Adrenal gland (tissue), 9 donors: ENCODE measurements at regions not wholly inside any gene's neighbourhood (a gene's known extent, or its start where the extent isn't known, plus 50 kb on each side); places are given as distances from the start of the nearest gene placed in this dataset.

Source experiments
- DNase-seq, 7 donors: peaks; one replicate each; pipeline ENCODE4 v3.0.0-alpha.2; 2019 to 2020
- H3K27ac ChIP-seq, 5 donors: fragments of 200-600 bp; sonication (generic) in 4 of 5; 1 replicate in 3 of 5; 2 replicates in 2 of 5; pipeline versions ENCODE4 v1.5.1 to v1.8.0; 2016 to 2020; ENCODE audit warnings: mild to moderate bottlenecking in 1 of 5
- H3K27me3 ChIP-seq: fragments of 200-600 bp; 2 replicates; pipeline ENCODE4 v1.8.0; 2021
- H3K36me3 ChIP-seq, 2 donors: fragments of 200-600 bp; replicated peaks in 1 of 2; 1 replicate in 1 of 2; 2 replicates in 1 of 2; pipeline versions ENCODE4 v1.5.1 to v1.8.0; 2018 to 2022
- H3K4me1 ChIP-seq, 2 donors: fragments of 200-600 bp; replicated peaks in 1 of 2; 1 replicate in 1 of 2; 2 replicates in 1 of 2; pipeline versions ENCODE4 v1.5.1 to v1.8.0; 2018 to 2021
- H3K4me3 ChIP-seq, 4 donors: fragments of 200-600 bp; sonication (generic) in 3 of 4; one replicate each; pipeline ENCODE4 v1.5.1; 2016 to 2018
- H3K9me3 ChIP-seq, 3 donors: fragments of 200-600 bp; sonication (generic) in 1 of 3; replicated peaks in 1 of 3; 1 replicate in 2 of 3; 2 replicates in 1 of 3; pipeline versions ENCODE4 v1.5.1 to v1.8.0; 2016 to 2021
- CTCF ChIP-seq, 6 experiments: fragments of 450-650 bp in 4 of 6; fragments of 200-600 bp in 2 of 6; sonication (generic) in 1 of 6; IDR thresholded peaks; 1 replicate in 5 of 6; 2 replicates in 1 of 6; pipeline versions ENCODE4 v1.5.1 to v1.8.0; 2016 to 2021; ENCODE audit warnings: antibody characterized with exemption in 6 of 6, mild to moderate bottlenecking in 2 of 6, moderate library complexity in 1 of 6
- POLR2A ChIP-seq, 2 donors: fragments of 450-650 bp; IDR thresholded peaks; one replicate each; pipeline ENCODE4 v1.6.1; 2017; ENCODE audit warnings: antibody characterized with exemption in 2 of 2, mild to moderate bottlenecking in 2 of 2, moderate library complexity in 1 of 2
- WGBS, 4 donors: extraction: QIAGEN DNeasy Blood & Tissue Kit in 2 of 4; methylation state at CpG; one replicate each; pipeline versions ENCODE4 v1.1.5 to v1.1.7; 2013 to 2017; 5-methylcytosine and 5-hydroxymethylcytosine counted together
- intact Hi-C, 2 donors: fragments of 100-400 bp; cut with DNase I; formaldehyde crosslinking; loops; one replicate each; pipeline versions ENCODE4 v1.14.1 to v1.15.0; 2022 to 2023
- donor health status: healthy with polysubstance abuse.
- donor health status: Bipolar disorder and iron deficiency.
- donor health status: DM: yes; HTN: yes; CAD: no.
- donor health status: DM: no; HTN: no; CAD: no.
- donor health status: DM: no; HTN: no; CAD: no.

GRCh38 chr7:136180984-136181383 lies 203.8 kb upstream of the MTPN start:
- TF ChIP-seq CTCF (IDR thresholded peaks at IDR 0.05) (no peak), POLR2A (IDR thresholded peaks at IDR 0.05) (no peak)
- H3K27me3 ChIP-seq: no peaks in the 10 kb centered on the region
- WGBS, 4 donors: 77 to 83% (median 79%) methylated on average over 7 of the region's 7 CpGs
- no peaks in the 10 kb centered on the region for H3K9me3 ChIP-seq
- H3K36me3 ChIP-seq: no peaks in the 10 kb centered on the region
- no peaks in the 10 kb centered on the region for H3K4me1 ChIP-seq
- intact Hi-C loops: no loop called here
- H3K4me3 ChIP-seq: no peak overlapping the region
- no peak for DNase-seq
- H3K27ac ChIP-seq: no peak overlapping the region

GRCh38 chr7:136179851-136180721 lies 202.9 kb upstream of the MTPN start:
- no peaks in the 10 kb centered on the region for H3K9me3 ChIP-seq
- no peak for TF ChIP-seq POLR2A (IDR thresholded peaks at IDR 0.05)
- H3K36me3 ChIP-seq: no peaks in the 10 kb centered on the region
- H3K4me3 ChIP-seq: no peak overlapping the region
- DNase-seq: no peak
- no peaks in the 10 kb centered on the region for H3K27me3 ChIP-seq
- H3K27ac ChIP-seq: no peak overlapping the region
- intact Hi-C loops: no loop called here
- no peaks in the 10 kb centered on the region for H3K4me1 ChIP-seq
- 61 to 77% (median 70%) methylated on average over 5 of the region's 5 CpGs for WGBS, 4 donors

GRCh38 chr7:136179154-136179553 lies 202.0 kb upstream of the MTPN start:
- no peaks in the 10 kb centered on the region for H3K36me3 ChIP-seq
- H3K9me3 ChIP-seq: no peaks in the 10 kb centered on the region
- intact Hi-C loops: no loop called here
- H3K4me3 ChIP-seq: no peak overlapping the region
- H3K27me3 ChIP-seq: no peaks in the 10 kb centered on the region
- H3K4me1 ChIP-seq: no peaks in the 10 kb centered on the region
- H3K27ac ChIP-seq: no peak overlapping the region
- 78 to 86% (median 82%) methylated on average over 5 of the region's 5 CpGs for WGBS, 4 donors
- DNase-seq: no peak
- TF ChIP-seq CTCF (IDR thresholded peaks at IDR 0.05) (no peak), POLR2A (IDR thresholded peaks at IDR 0.05) (no peak)

- intact Hi-C loops: no loop called here
- TF ChIP-seq CTCF (IDR thresholded peaks at IDR 0.05) (no peak), POLR2A (IDR thresholded peaks at IDR 0.05) (no peak)
- Histone ChIP-seq H3K4me3 (no peak overlapping the region), H3K36me3 (no peaks in the 10 kb centered on the region), H3K4me1 (no peaks in the 10 kb centered on the region), H3K27ac (no peak overlapping the region), H3K27me3 (no peaks in the 10 kb centered on the region), H3K9me3 (no peaks in the 10 kb centered on the region)
- 78 to 83% (median 79%) methylated on average over 5 of the region's 5 CpGs for WGBS, 4 donors
- no peak for DNase-seq
These were observed 197.4 kb upstream of the MTPN start for GRCh38 chr7:136174477-136175125.
